ENCODE measurements at regions not wholly inside any gene's neighbourhood (a gene's known extent, or its start where the extent isn't known, plus 50 kb on each side); places are given as distances from the start of the nearest gene placed in this dataset.
A peak's percentile ranks its signal among the peaks of the same experiment; 100 is the strongest.

DNA sequence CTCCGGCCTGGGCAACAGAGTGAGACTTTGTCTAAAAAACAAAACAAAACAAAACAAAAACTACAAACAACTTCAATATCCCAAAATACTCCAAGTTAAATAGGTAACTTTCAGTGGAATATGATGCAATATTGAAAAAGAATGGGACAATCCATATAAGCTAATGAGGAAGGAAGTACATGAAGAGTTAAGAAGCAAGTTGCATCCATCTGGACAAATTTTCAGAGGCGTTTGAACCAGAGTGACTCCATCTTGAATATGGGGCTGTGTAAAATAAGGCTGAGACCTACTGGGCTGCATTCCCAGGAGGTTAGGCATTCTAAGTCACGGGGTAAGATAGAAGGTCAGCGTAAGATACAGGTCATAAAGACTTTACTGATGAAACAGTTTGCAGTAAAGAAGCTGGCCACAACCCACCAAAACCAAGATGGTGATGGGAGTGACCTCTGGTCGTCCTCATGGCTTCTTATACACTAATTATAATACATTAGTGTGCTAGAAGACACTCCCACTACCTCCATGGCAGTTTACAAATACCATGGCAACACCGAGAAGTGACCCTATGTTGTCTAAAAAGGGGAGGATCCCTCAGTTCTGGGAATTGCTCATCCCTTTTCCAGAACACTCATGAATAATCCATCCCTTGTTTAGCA lies 58.1 kb upstream of the LCTL start (continued):
- TF ChIP-seq, protein P1, sequence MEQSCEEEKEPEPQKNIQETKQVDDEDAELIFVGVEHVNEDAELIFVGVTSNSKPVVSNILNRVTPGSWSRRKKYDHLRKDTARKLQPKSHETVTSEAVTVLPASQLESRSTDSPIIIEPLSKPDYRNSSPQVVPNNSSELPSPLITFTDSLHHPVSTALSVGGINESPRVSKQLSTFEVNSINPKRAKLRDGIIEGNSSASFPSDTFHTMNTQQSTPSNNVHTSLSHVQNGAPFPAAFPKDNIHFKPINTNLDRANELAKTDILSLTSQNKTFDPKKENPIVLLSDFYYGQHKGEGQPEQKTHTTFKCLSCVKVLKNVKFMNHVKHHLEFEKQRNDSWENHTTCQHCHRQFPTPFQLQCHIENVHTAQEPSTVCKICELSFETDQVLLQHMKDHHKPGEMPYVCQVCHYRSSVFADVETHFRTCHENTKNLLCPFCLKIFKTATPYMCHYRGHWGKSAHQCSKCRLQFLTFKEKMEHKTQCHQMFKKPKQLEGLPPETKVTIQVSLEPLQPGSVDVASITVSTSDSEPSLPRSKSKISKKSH (CRISPR knock-in tag; IDR thresholded peaks at IDR 0.05), result peak; percentile 98
- peak; percentile 99 for TF ChIP-seq KDM2B (CRISPR knock-in tag; IDR thresholded peaks at IDR 0.05)
- TF ChIP-seq, protein P2, sequence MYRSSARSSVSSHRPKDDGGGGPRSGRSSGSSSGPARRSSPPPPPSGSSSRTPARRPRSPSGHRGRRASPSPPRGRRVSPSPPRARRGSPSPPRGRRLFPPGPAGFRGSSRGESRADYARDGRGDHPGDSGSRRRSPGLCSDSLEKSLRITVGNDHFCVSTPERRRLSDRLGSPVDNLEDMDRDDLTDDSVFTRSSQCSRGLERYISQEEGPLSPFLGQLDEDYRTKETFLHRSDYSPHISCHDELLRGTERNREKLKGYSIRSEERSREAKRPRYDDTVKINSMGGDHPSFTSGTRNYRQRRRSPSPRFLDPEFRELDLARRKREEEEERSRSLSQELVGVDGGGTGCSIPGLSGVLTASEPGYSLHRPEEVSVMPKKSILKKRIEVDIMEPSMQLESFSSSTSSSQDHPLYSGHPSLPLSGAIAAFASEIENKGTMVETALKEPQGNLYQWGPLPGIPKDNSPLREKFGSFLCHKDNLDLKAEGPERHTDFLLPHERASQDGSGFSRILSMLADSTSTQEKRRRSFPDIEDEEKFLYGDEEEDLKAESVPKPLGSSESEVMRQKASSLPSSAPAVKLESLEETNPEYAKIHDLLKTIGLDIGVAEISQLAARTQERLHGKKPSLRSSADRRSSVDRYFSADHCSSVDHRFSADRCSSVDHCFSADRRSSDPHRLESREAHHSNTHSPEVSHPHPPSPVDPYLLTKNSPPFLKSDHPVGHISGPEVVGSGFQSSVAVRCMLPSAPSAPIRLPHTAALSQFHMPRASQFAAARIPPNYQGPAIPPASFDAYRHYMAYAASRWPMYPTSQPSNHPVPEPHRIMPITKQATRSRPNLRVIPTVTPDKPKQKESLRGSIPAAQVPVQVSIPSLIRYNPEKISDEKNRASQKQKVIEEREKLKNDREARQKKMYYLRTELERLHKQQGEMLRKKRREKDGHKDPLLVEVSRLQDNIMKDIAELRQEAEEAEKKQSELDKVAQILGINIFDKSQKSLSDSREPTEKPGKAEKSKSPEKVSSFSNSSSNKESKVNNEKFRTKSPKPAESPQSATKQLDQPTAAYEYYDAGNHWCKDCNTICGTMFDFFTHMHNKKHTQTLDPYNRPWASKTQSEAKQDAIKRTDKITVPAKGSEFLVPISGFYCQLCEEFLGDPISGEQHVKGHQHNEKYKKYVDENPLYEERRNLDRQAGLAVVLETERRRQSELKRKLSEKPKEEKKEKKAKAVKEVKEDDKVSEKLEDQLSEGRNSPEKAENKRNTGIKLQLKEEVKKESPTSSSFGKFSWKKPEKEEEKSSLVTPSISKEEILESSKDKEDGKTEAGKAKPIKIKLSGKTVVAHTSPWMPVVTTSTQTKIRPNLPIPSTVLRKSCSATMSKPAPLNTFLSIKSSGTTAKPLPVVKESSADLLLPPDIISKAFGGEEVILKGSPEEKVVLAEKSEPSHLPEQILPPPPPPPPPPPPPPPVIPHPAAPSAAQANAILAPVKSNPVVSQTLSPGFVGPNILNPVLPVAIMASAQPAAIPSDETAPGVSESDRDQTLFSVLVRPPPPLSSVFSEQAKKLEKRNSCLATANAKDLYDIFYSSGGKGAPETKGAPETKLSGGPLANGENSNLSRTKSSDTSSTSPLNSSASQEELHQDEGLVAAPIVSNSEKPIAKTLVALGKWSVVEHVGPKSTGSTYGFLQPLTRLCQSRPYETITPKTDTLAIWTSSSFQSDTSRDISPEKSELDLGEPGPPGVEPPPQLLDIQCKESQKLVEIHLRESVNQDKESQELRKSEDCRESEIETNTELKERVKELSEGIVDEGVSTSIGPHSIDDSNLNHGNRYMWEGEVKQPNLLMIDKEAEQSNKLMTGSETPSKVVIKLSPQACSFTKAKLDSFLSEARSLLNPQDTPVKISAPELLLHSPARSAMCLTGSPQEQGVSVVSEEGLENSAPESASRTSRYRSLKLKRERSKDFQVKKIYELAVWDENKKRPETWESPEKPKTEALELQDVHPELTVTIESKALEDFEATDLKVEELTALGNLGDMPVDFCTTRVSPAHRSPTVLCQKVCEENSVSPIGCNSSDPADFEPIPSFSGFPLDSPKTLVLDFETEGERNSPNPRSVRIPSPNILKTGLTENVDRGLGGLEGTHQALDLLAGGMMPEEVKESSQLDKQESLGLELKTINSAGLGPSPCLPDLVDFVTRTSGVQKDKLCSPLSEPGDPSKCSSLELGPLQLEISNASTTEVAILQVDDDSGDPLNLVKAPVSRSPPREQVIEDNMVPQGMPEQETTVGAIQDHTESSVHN (IDR thresholded peaks at IDR 0.05; ENCODE audit: borderline replicate concordance in 1 of 2, low read depth in 1 of 2), result no peak
- TF ChIP-seq TAF15 (IDR thresholded peaks at IDR 0.05; ENCODE audit: low read depth, low read length), result no peak
- no peak for TF ChIP-seq ZNF143 (CRISPR knock-in tag; IDR thresholded peaks at IDR 0.05)
- no peak for TF ChIP-seq ZNF431 (CRISPR knock-in tag; IDR thresholded peaks at IDR 0.05)
- TF ChIP-seq BRCA1 (IDR thresholded peaks at IDR 0.05), result no peak
- TF ChIP-seq BRCA1 (CRISPR knock-in tag; IDR thresholded peaks at IDR 0.05), result no peak
- peak; percentile 99 for TF ChIP-seq ZNF766 (CRISPR knock-in tag; conservative IDR thresholded peaks at IDR 0.05)
- peak; percentile 68; the same call in 1 of the 2 replicates for TF ChIP-seq FOXJ3 (CRISPR knock-in tag; IDR thresholded peaks at IDR 0.05)
- TF ChIP-seq TAL1 (IDR thresholded peaks at IDR 0.05), result no peak
- TF ChIP-seq, protein P3, sequence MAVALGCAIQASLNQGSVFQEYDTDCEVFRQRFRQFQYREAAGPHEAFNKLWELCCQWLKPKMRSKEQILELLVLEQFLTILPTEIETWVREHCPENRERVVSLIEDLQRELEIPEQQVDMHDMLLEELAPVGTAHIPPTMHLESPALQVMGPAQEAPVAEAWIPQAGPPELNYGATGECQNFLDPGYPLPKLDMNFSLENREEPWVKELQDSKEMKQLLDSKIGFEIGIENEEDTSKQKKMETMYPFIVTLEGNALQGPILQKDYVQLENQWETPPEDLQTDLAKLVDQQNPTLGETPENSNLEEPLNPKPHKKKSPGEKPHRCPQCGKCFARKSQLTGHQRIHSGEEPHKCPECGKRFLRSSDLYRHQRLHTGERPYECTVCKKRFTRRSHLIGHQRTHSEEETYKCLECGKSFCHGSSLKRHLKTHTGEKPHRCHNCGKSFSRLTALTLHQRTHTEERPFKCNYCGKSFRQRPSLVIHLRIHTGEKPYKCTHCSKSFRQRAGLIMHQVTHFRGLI (CRISPR knock-in tag; IDR thresholded peaks at IDR 0.05), result peak; percentile 97
- TF ChIP-seq, protein P4, sequence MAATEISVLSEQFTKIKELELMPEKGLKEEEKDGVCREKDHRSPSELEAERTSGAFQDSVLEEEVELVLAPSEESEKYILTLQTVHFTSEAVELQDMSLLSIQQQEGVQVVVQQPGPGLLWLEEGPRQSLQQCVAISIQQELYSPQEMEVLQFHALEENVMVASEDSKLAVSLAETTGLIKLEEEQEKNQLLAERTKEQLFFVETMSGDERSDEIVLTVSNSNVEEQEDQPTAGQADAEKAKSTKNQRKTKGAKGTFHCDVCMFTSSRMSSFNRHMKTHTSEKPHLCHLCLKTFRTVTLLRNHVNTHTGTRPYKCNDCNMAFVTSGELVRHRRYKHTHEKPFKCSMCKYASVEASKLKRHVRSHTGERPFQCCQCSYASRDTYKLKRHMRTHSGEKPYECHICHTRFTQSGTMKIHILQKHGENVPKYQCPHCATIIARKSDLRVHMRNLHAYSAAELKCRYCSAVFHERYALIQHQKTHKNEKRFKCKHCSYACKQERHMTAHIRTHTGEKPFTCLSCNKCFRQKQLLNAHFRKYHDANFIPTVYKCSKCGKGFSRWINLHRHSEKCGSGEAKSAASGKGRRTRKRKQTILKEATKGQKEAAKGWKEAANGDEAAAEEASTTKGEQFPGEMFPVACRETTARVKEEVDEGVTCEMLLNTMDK (IDR thresholded peaks at IDR 0.05; ENCODE audit: borderline replicate concordance, insufficient read depth, low read depth, low read length, poor library complexity, severe bottlenecking), result no peak
- 0 out of 2 replicates have a peak, but pooled peaks have one; percentile 33 for TF ChIP-seq BMI1 (IDR thresholded peaks at IDR 0.05; ENCODE audit: low read length)
- peak; percentile 99 for TF ChIP-seq ZNF76 (CRISPR knock-in tag; IDR thresholded peaks at IDR 0.05; ENCODE audit: borderline replicate concordance)

Measured in K562 (cell line).